ENCODE measurements at regions not wholly inside any gene's neighbourhood (a gene's known extent, or its start where the extent isn't known, plus 50 kb on each side); places are given as distances from the start of the nearest gene placed in this dataset.

GRCh38 chr18:2302628-2303516, 268.4 kb downstream of the METTL4 start:
- DNase-seq (ENCODE audit: low spot score) (no peak), ATAC-seq (ENCODE audit: low read depth) (peak; percentile 92)
- no peak for TF ChIP-seq CTCF (IDR thresholded peaks at IDR 0.05; ENCODE audit: poor library complexity, severe bottlenecking)
- H3K27me3 ChIP-seq (ENCODE audit: insufficient read depth, poor library complexity, severe bottlenecking): no peaks in the 10 kb centered on the region
- H3K27ac ChIP-seq (ENCODE audit: poor library complexity, severe bottlenecking): peak overlapping the region; percentile 88
- H3K4me1 ChIP-seq (ENCODE audit: insufficient read depth, poor library complexity, severe bottlenecking): peaks cover 39% of the 10 kb centered on the region
- H3K4me3 ChIP-seq (ENCODE audit: severe bottlenecking): no peak overlapping the region
- no peaks in the 10 kb centered on the region for H3K9me3 ChIP-seq (ENCODE audit: severe bottlenecking)
- H3K36me3 ChIP-seq (ENCODE audit: low read depth): no peaks in the 10 kb centered on the region

GRCh38 chr18:2303517-2304238, 267.6 kb downstream of the METTL4 start:
- H3K4me1 ChIP-seq (ENCODE audit: insufficient read depth, poor library complexity, severe bottlenecking): peaks cover 39% of the 10 kb centered on the region
- no peak overlapping the region for H3K4me3 ChIP-seq (ENCODE audit: severe bottlenecking)
- DNase-seq (ENCODE audit: low spot score) (no peak), ATAC-seq (ENCODE audit: low read depth) (no peak)
- no peaks in the 10 kb centered on the region for H3K36me3 ChIP-seq (ENCODE audit: low read depth)
- no peaks in the 10 kb centered on the region for H3K9me3 ChIP-seq (ENCODE audit: severe bottlenecking)
- TF ChIP-seq CTCF (IDR thresholded peaks at IDR 0.05; ENCODE audit: poor library complexity, severe bottlenecking): no peak
- H3K27me3 ChIP-seq (ENCODE audit: insufficient read depth, poor library complexity, severe bottlenecking): no peaks in the 10 kb centered on the region
- peak overlapping the region; percentile 88 for H3K27ac ChIP-seq (ENCODE audit: poor library complexity, severe bottlenecking)

GRCh38 chr18:2304378-2305175, 266.7 kb downstream of the METTL4 start:
- no peaks in the 10 kb centered on the region for H3K9me3 ChIP-seq (ENCODE audit: severe bottlenecking)
- no peak overlapping the region for H3K4me3 ChIP-seq (ENCODE audit: severe bottlenecking)
- TF ChIP-seq CTCF (IDR thresholded peaks at IDR 0.05; ENCODE audit: poor library complexity, severe bottlenecking): no peak
- peak; percentile 79 for ATAC-seq (ENCODE audit: low read depth)
- peak overlapping the region; percentile 88 for H3K27ac ChIP-seq (ENCODE audit: poor library complexity, severe bottlenecking)
- H3K36me3 ChIP-seq (ENCODE audit: low read depth): no peaks in the 10 kb centered on the region
- DNase-seq (ENCODE audit: low spot score): no peak
- no peaks in the 10 kb centered on the region for H3K27me3 ChIP-seq (ENCODE audit: insufficient read depth, poor library complexity, severe bottlenecking)
- peaks cover 39% of the 10 kb centered on the region for H3K4me1 ChIP-seq (ENCODE audit: insufficient read depth, poor library complexity, severe bottlenecking)

- H3K27me3 ChIP-seq (ENCODE audit: insufficient read depth, poor library complexity, severe bottlenecking): no peaks in the 10 kb centered on the region
- no peak for DNase-seq (ENCODE audit: low spot score)
- peaks cover 38% of the 10 kb centered on the region for H3K4me1 ChIP-seq (ENCODE audit: insufficient read depth, poor library complexity, severe bottlenecking)
- no peak for TF ChIP-seq CTCF (IDR thresholded peaks at IDR 0.05; ENCODE audit: poor library complexity, severe bottlenecking)
- H3K27ac ChIP-seq (ENCODE audit: poor library complexity, severe bottlenecking): no peak overlapping the region
- H3K36me3 ChIP-seq (ENCODE audit: low read depth): no peaks in the 10 kb centered on the region
- H3K9me3 ChIP-seq (ENCODE audit: severe bottlenecking): no peaks in the 10 kb centered on the region
- no peak overlapping the region for H3K4me3 ChIP-seq (ENCODE audit: severe bottlenecking)
- ATAC-seq (ENCODE audit: low read depth): no peak
Measured at GRCh38 chr18:2306606-2307005, 264.7 kb downstream of the METTL4 start.
